Transverse colon (tissue), 4 donors: ENCODE measurements at regions not wholly inside any gene's neighbourhood (a gene's known extent, or its start where the extent isn't known, plus 50 kb on each side); places are given as distances from the start of the nearest gene placed in this dataset.

Experiments used
- EP300 ChIP-seq: sonication (generic); formaldehyde crosslinking; IDR thresholded peaks from one replicate; pipeline ENCODE4 v1.6.1; 2017; ENCODE audit warnings: antibody characterized with exemption, low read depth
- POLR2A ChIP-seq: fragments of 450-650 bp; IDR thresholded peaks from one replicate; pipeline ENCODE4 v1.6.1; 2016; ENCODE audit warnings: antibody characterized with exemption, mild to moderate bottlenecking, moderate library complexity
- POLR2AphosphoS5 ChIP-seq, 3 donors: sonication (generic); formaldehyde crosslinking; IDR thresholded peaks; one replicate each; pipeline ENCODE4 v1.6.1; 2016; ENCODE audit warnings: antibody characterized with exemption in 3 of 3
- TF ChIP-seq, protein P1 (sequence below), 5 experiments: fragments of 200-600 bp in 3 of 5; fragments of 450-650 bp in 2 of 5; sonication (generic) in 3 of 5; IDR thresholded peaks; 1 replicate in 2 of 5; 2 replicates in 3 of 5; pipeline ENCODE4 v1.5.1; 2016 to 2017; ENCODE audit warnings: antibody characterized with exemption in 5 of 5, inconsistent platforms in 3 of 5, mild to moderate bottlenecking in 2 of 5, moderate library complexity in 1 of 5

DNA sequence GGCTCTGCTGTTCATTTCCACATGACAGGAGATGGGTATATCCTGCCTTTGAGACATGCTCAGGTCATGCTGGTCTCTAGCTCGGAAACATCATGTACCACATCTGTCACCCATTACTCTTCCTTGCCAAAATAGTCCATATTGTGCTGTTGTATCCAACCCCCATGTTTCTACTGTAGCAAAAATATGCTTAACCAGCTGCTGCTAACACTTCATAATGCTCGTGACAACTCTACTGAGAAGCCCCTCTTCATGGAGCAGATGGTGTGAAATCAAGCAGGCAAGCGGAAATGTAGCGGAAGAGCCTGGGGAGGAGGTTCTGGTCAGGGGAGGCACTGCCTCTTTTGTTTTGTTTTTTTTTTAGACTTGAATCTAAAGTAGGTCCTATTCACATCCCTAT lies 82.9 kb downstream of the NPY start:
- TF ChIP-seq, protein P1, sequence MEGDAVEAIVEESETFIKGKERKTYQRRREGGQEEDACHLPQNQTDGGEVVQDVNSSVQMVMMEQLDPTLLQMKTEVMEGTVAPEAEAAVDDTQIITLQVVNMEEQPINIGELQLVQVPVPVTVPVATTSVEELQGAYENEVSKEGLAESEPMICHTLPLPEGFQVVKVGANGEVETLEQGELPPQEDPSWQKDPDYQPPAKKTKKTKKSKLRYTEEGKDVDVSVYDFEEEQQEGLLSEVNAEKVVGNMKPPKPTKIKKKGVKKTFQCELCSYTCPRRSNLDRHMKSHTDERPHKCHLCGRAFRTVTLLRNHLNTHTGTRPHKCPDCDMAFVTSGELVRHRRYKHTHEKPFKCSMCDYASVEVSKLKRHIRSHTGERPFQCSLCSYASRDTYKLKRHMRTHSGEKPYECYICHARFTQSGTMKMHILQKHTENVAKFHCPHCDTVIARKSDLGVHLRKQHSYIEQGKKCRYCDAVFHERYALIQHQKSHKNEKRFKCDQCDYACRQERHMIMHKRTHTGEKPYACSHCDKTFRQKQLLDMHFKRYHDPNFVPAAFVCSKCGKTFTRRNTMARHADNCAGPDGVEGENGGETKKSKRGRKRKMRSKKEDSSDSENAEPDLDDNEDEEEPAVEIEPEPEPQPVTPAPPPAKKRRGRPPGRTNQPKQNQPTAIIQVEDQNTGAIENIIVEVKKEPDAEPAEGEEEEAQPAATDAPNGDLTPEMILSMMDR (IDR thresholded peaks at IDR 0.05), result no peak
- TF ChIP-seq EP300 (no peak), POLR2A (no peak), POLR2AphosphoS5 (IDR thresholded peaks at IDR 0.05) (no peak)
